Stimulated activated CD8-positive, alpha-beta memory T cell treated with anti-CD3 and anti-CD28 coated beads, Interleukin-2, amount 100 ng/mL, for 1 hour (primary cell): ENCODE measurements at regions not wholly inside any gene's neighbourhood (a gene's known extent, or its start where the extent isn't known, plus 50 kb on each side); places are given as distances from the start of the nearest gene placed in this dataset.
"Not testable (repeated sequence)": the region's sequence is repeated elsewhere in the genome, so short reads cannot be mapped to it uniquely, and the experiment has no call there.

ENCODE experiments used
- DNase-seq, 2 donors: peaks; one replicate each; pipeline ENCODE4 v3.0.0-alpha.2; 2020; ENCODE audit warnings: low read depth in 2 of 2

DNA sequence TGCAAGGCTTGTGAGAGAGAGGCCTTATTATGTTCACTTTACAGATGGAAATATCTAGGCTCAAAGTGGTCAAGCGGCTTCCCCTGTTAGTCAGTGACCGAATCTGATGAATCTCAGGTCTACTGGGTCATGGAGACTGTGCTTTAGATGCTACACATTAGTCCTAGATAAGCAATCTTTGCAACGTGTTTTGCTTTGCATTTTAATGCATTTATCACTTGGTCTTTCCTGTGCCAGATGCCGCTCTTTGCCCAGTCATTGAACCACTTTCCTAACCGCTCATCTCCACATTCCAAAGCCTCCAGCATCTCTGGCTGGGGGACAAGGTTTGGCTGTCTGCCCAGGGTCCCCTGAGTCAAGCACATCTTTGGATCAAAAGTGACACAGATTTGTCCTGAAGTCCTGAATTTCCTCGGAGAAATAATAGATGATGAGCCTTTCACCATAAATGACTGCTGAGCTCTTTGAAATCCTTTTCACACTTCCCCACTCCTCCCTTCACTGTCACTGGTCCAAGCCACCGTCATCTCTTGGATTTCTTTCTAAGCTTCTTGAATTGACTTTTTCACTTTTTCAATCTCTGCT lies 96.0 kb upstream of the USP24 start:
- DNase-seq: no peak

DNA sequence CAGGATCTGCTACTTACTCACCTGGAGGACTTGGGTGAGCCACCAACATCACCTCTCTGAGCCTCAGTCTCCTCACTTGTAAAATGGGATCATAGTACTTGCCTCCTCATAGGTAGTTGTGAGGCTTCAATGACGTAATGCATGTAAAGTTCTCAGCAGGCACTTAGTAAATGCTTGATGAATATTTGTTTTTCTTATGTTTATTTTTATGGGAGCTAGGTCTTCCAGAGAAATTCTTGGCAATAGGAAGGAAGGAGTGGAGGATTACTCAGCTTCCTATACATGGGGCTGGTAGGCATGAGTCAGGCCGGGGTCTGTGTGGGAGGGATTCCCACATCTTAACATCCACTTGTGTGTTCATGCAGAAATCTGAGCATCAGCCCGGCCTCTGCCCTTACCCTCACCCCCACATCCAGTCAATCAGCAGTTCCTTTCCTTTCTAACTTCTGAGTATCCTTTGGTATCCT lies 95.4 kb upstream of the USP24 start:
- DNase-seq: no peak

DNA sequence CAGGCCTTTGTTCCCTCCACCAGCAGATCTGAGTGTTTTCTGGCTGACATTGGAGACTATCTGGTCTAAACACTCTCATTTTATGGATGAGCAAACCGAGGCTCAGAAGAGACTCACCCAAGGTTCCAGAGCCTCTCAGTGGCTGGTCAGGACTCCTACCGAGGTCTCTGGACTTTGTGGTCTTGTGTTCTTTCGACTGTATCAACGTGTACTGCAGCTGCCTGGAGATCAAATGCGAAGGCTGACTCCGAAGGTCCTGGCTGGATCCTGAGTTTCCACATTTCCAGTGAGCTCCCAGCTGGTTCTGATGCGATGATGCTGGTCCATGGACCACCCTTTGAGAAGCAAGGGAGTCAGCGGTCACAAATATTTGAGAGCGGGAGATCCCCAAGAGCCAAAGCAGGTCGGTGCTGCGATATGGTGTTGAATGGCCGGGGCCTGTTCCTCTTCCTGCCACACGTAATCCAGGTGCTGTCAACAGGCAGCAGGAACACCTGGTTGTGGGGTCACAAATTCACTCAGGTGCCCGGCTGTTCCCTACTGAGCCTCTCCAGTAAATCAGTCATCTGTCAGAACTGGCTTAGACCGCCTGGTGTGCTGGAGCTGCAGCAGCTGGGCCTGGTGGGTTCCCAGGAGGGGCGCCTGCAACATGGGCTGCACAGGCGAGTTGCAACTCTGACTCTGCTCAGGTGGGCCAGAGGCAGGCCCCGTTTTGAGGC lies 94.8 kb upstream of the USP24 start:
- no peak for DNase-seq

DNA sequence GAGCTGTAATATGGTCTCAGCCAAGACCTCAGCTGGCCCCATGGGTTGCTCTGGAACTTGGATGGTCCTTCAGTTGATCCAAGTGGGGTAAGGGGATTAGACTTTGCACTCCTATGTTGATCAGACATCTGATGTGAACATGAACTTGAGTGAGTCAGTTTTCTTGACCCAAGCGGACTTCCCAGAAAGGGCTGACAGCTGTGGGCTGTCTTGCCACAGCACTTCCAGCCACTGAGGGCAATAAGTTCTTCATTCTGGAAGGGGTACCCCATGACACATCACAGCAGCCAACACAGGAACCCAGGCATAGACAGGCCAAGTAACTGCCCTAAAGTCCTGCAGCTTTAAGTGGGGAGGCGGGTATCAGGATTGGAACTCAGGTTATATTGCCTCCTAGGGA lies 93.9 kb upstream of the USP24 start:
- DNase-seq: no peak

DNA sequence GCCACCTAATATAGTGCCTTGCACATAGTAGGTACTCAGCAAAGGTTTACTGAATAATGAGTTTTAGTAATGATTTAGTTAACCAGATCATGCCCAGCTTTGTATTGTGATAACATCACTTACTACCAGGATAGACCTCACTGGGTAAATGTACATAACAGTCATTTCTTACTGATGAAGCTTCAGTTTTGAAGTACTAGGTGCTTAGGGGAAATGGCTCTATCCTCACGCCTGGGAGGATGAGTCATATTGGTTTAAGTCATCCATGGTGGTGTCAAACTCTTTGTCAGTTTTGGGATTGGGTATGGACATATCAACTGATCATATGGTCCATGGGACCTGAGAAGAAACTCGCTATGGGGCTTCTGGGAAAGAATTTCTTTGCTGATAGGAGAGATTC lies 90.6 kb upstream of the USP24 start:
- DNase-seq: no peak

DNA sequence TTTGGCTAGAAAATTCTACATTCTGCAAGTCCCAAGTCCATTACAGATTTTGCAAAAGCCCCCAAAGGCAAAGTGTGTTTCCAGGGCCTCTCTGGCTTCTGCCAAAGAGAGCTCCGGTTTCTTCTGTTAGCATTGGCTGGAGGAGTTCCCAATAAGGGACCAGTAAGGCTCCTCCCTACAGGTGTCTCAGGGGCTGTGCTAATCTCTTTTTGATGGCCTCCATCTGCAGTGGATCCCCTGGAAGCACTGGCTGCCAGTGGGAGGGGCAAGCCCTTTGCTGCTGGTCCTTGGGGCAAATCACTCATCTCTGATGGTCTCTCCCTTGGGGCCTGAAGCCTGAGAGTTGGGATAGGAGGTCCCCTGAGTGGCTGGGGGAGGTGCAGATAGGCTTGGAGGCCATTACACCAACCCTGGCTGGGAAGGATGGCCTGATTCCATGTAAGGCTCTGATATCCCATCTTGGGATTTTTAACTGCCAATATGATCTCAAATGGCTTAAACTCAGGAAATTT lies 89.1 kb upstream of the USP24 start:
- no peak for DNase-seq

DNA sequence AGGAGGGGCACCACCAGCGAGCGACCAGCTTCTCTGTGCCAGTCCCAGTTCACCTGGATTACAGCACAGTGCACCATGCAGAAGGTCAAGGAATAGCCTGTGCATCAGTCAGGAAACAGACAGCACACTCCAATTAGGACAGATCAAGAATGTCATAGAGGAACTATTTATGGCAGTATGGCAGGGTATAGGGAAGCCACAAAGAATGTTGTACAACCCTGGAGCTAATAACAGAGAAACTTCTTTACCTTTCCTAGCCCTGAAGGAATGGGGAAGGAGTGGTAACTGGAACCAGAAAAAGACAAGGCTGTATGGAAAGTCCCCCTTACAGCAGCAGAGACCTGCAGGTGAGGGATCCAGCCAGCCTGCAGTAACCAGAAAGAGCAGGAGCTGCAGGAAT lies 87.8 kb upstream of the USP24 start:
- DNase-seq: no peak

DNA sequence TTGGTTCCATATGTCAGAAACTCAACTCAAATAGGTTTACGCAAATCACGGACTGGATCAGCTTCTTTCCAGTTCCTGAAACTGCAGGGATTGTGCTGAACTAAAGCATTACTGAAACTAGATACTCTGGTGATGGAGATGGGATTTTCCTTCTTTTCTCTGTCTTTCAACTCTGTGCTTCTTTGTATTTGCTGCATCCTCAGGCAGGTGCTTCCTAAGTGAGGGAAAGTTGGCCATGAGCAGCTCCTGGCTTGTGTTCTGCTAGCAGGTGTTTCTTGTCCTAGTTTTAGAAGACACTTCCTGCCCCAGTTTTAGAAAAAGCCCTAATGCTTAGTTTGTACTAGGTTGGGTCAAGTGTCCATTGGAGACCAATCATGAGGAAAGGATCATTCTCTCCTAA lies 86.7 kb upstream of the USP24 start:
- no peak for DNase-seq

DNA sequence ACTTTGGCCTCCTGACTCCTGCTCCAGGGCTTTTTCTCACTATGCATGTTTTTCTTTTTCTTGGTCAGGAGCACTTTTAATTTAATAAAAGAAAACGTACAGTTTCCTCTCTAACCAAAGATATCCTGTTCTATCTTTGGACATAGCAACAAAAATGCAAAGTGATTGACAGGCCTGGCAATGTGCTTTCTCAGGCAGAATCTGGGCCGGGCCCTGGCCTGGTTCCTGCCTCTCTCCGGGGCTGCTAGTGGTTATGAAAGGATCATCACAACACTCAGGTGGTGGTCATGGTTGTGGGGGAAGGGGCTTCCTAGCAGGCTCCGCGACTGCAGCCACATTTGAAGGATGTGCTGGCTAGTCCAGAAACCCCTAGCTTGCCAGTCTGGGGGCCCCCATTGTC lies 85.8 kb upstream of the USP24 start:
- no peak for DNase-seq

DNA sequence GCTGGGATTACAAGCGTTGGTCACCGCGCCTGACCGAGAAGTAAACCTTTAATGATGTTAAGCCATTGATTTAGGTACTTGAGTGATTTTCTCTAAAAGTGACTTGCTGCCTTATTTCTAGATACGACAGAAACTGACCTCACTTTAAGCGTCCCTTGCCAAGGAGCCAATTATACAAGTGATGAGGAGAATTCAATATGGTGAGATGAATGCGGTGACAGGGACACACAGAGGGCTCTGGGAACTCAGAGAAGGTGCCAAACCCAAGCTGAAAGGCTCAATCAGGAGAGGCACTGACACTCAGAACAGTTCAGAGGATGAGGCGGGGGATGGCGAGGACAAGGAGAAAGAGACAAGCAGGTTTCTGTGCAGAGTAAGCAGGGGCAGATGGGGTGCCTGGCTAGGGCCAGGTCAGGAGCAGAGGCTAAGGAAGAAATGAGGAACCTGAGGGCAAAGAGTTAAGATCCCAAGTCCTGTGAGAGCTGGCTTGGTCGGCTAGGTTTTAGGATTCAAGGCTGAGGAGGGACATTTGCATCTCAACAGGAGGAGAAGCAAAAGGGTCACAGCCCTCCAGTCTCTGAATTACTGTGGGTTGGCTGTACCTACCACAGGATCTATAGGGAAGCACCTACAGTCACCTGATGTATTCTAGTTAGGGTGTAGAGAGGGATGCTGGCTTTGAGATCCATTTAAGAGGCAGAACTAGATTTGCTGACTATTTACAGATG lies 83.2 kb upstream of the USP24 start:
- no peak for DNase-seq

DNA sequence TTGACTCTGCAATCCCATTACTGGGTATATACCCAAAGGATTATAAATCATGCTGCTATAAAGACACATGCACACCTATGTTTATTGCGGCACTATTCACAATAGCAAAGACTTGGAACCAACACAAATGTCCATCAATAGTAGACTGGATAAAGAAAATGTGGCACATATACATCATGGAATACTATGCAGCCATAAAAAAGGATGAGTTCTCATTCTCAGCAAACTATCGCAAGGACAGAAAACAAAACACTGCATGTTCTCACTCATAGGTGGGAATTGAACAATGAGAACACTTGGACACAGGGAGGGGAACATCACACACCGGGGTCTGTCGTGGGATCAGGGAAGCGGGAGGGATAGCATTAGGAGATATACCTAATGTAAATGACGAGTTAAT lies 81.1 kb upstream of the USP24 start:
- DNase-seq: not testable (repeated sequence)

DNA sequence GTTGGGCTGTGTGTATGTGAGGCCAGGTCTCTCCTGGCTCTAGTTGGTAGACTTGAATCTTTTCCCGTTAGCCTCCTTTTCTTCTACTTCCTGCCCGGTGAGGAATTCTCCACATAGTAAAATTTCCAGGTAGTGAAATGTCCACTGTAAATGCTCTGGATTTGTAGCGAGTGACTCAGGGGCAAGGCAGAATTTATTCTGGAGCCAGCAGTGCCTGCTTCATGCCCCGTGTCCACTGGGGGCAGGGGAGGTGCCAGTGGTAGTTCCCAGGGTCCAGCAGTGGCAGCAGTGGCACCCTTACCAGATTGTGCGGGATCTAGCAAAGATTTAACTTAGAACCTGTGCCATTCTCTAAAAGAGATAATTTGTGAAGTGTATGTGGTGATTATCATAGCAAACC lies 74.5 kb upstream of the USP24 start:
- no peak for DNase-seq

DNA sequence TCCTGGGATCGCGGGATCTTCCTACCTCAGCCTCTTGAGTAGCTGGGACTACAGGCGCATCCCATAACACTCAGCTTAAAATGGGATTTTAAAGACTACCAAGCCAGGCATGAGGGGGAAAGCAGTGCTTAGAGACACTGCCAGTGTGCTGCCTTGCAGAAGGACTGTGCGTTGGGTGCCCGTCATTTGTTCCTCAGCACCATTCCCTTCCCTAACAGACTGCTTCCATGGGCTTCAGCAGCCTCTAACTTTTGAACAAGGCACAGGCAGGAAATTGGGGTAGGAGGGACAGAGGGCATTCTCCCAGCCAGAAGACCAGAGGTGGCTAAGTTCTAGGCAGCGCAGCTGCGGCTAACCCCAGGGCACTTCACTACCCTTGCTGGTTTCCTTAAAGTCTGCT lies 73.9 kb upstream of the USP24 start:
- DNase-seq: no peak

DNA sequence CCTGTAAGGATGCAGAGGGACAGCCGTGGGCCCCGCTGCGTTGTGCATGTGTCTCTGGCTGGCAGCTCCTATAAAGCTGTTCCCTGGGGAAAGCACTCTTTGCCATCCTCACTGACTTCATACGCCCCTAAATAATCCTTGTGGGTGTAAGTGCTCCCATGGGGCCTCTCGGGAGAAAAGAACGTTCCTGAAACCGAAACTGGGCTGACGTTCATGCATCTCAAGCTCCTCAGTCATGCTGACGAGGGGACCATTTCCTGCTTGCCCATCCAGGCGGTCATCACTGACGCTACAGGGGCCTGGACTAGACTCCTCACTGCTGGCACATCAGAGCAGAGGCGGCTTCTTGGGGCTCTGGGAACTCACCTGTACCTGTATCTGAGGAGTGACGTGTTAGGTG lies 73.1 kb upstream of the USP24 start:
- no peak for DNase-seq

DNA sequence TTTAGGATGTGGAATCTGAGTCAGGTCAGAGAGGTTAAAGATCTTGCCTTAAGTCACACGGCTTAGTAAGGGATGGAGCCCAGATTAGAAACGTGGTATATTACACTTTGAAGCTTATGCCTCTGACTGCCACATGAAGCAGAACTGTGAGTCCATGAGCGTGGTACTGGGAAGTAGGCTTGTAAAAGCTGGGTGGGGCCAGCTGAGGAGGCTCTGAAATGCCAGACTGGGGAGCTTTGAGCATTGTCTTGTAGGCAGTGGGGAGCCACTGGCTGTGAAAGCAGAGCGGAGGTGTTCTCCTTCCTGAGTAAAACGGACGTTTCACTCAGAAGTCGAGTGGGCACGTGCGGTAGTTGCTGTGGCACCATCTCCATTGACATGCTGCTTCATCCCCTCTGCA lies 72.6 kb upstream of the USP24 start:
- DNase-seq: no peak

DNA sequence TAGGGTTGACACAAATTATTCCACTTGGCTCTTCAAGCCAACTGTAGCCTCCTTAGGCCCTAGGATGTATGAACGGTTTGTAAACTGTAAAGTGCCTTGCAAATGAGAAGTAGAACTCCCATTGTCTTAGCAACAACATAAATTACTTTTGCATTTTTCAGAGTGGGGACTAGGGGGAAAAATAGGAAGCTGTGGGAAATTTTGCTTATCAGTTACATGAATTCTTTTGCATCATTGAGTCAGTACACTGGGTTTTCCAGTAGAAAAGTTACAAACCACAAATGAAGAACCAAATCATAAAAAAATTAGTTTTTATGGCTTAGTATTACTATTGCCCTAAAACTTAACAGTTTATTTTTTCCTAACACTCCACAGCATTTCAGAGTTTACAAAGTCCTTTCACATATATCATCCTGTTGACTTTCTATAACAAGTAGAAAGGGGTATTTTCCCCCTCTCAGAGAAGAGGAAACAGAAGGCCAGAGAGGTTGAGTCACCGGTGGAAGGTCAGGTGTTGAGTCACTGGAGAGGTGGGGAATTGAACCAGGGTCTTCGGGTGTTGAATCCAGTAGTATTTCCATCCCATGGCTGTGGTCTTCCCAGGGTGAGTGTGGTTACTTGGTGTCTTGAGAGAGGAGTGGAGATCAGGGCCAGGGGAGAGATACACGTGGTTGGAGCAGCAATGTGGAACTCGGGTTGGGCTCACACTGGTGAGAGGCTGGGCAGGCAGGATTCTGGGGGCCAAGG lies 71.9 kb upstream of the USP24 start:
- no peak for DNase-seq

DNA sequence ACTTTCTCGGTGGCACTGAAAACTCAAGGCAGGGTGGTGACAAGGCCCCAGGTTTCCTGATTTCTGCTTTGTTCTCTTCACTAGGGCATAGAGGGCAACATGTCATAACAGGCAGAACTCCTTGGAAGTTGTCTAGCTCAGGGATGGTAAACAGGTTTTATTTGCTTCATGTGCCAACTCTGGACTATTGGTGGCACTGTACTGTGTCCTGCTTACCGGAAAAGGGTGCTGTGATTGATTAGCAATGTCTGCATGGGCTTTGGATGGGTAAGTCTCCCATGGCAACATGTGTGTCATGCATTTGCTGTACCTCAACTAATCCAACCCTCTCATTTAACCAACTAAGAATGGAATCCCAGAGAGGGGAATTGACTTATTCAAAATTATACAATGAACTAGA lies 70.7 kb upstream of the USP24 start:
- no peak for DNase-seq

DNA sequence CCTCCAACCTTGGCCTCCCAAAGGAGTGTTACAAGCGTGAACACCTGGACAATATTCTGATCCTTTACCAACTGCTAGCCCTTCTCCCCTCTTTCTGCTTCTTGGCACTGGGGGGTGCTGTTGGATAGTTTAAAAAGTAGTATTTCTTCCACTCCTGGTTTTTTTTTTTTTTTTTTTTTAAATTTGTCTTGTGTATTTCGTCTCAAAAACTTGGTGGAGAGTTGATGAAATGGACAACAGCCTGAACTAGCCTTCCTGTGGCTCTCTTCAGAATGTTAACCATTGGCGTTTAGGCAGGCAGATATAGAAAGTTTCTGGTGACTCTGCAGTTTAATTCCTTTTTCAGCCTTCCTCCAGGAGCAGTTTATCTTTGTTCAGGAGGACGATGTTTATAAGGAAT lies 69.7 kb upstream of the USP24 start:
- no peak for DNase-seq

DNA sequence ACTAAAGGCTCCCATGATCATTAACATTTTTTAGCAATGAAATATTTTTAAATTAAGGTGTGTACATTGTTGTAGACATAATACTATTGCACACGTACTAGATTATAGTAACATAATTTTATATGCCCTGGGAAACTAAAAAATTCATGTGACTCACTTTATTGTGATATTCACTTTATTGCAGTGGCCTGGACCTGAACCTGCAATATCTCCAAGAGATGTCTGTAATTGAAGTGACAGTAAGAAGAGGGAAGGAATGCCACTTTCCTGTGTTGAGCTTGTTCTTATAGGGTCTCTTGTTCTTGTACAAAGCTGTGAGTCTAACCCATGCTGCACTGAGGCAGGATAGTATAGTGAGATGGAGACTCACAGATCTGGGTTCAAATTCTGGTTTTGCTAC lies 66.9 kb upstream of the USP24 start:
- no peak for DNase-seq

DNA sequence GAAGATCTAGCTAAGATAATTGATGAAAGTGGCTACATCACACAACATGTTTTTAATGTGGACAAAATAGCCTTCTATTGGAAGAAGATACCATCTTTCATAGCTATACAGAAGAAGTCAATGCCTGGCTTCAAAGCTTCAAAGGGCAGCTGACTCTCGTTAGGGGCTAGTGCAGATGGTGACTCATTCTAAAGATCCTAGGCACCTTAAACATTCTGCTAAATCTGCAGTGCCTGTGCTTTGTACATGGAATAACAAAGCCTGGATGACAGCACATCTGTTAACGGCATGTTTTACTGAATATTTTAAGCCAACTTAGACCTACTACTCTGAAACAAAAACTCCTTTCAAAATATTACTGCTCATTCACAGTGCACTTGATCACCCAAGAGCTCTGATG lies 65.6 kb upstream of the USP24 start:
- no peak for DNase-seq

DNA sequence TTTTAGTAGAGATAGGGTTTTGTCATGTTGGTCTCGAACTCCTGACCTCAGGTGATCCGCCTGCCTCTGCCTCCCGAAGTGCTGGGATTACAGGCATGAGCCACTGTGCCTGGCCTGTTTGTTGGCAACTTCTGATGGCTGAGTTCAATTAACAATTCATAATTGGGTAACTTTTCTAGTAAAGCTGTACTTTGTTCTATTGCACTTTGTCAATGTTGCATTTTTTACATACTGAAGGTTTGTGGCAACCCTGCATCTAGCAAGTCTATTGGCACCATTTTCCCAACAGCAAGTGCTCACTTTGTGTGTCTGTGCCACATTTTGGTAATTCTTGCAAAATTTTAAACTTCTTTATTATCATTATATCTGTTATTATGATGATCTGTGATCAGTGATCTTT lies 64.5 kb upstream of the USP24 start:
- DNase-seq: no peak

DNA sequence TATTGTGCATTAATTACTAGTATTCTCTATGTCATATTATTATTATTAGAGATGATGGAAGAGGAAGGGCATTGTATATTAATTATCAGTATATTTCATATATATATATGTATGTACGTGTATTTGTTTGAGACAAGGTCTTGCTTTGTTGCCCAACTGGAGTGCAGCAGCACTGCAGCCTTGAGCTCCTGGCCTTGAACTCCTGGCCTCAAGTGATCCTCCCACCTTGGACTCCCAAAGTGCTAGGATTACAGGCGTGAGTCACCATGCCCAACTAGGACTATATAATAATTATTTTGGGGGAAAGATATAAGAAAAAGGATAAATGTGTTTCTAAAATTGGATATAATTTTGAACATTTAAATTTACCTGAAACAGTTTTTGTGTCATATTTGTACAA lies 63.2 kb upstream of the USP24 start:
- DNase-seq: no peak
